A673 (cell line): ENCODE measurements at regions not wholly inside any gene's neighbourhood (a gene's known extent, or its start where the extent isn't known, plus 50 kb on each side); places are given as distances from the start of the nearest gene placed in this dataset.

Experiments
- CTCF ChIP-seq: fragments of 300-800, 200-600 bp; sonication (generic); conservative IDR thresholded peaks from 2 replicates; pipeline ENCODE4 v1.5.1; 2017; ENCODE audit warnings: low read depth, mild to moderate bottlenecking, antibody characterized with exemption, low read length, moderate library complexity, mixed read lengths
- EZH2 ChIP-seq: fragments of 200-600 bp; sonication (generic); IDR thresholded peaks from 2 replicates; pipeline ENCODE4 v1.6.1; 2017; ENCODE audit warnings: borderline replicate concordance, low read depth, mild to moderate bottlenecking, mixed read lengths, antibody characterized with exemption, low read length; ENCODE audit not compliant: poor library complexity, severe bottlenecking

DNA sequence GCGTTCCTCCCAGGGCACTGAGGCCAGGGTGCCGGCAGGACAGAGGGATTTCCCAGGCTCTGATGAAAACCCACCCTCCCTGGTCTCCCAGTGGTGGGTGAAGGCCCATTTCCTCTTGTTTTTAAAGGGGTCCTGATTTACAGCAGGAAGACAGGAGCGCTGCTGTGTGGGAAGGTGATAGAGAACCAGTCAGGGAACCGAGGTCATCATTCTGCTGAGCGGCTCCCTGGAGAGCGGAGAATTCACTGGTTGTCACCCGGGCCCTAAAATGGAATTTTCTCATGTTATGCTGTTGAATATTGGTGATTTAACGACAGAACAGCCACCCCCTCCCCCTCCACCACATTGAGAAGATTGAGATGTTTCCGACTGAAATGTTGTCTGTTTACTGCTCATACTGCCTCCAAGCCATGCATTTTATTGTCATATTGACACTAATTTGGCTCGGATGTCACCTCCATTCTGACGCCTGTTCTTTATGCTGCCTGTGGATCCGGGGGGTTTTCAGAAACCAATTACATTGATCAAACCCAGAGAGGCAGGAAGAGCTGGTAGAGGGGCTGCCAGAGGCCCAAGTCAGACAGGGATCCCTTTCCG, 225.2 kb downstream of the GLI2 start:
- TF ChIP-seq CTCF (no peak), EZH2 (no peak)
